ENCODE measurements at regions not wholly inside any gene's neighbourhood (a gene's known extent, or its start where the extent isn't known, plus 50 kb on each side); places are given as distances from the start of the nearest gene placed in this dataset.

DNA sequence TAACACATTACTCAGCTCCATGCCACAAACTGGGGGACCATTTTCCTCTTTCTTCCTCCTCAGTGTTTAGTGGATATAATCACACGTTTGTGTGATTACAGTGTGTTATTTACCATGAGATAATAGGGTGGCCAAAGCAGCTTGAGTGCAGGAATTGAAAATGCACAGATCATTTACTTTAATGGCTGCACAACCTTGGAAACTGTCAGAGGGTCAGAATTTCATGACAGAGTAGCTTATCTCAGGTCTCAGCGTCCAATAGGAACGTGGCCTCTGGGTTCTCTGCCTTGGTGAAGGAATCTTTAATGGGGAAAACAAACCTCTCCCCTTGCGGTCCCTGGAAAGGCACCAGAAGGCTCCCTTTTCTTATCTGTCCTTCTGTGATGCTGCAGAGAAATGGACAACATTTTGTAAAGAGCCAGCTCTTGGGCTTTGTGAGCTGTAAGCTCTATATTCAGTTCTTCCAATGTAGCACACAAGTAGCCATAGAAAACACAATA, 87.4 kb upstream of the CD180 start:
- DNase-seq = no peak

DNA sequence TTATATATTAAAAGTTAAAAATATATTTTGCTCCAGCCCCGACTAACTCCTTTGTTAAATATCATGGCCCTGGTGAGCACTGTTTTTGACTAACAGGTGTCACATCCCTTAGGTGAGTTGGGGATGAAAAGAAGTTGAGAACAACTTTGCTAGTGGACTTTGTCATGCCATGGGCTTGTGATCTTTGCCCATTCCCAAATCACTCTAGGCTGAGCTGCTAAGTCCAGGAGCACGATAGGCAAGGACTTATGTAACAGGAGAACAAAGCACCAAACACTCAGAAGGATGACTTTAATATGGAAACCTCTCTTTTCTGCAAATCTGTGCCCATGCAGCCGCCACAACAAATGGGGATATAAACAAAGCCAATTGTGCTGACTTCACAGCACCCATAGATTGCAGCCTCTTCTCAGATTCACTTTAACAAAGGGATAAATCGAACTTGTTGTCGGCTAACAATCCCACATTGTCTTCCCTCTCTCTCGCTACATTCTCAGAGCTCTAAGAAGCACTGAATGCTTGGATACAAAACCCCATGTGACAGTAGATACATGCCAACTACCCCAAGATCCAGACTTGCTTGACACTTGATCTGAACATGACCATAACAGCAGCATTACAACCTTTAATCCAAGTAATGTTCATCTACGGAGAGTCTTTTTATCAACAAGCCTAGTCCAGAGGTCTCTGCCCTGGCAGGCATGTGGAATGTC, 86.8 kb upstream of the CD180 start:
- DNase-seq = no peak

DNA sequence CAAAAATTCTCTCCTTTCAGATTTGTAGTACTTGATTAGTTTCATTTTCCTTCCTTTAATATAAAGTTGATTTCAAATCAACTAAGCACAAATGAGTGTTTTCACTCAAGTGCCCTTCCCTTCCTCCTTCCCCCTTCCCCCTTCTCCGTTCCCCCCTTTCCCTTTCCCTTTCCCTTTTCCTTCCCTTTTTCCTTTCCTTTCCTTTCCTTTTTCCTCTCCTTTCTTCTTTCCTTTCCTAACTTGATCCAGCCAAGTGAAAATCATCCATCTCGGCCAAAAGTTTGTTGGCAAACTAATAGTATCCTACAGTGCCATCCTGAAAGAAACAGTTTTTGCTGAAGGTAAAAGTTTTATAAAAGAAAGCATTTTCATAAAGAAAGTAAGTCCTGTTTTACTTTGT, 85.3 kb upstream of the CD180 start:
- no peak for DNase-seq

DNA sequence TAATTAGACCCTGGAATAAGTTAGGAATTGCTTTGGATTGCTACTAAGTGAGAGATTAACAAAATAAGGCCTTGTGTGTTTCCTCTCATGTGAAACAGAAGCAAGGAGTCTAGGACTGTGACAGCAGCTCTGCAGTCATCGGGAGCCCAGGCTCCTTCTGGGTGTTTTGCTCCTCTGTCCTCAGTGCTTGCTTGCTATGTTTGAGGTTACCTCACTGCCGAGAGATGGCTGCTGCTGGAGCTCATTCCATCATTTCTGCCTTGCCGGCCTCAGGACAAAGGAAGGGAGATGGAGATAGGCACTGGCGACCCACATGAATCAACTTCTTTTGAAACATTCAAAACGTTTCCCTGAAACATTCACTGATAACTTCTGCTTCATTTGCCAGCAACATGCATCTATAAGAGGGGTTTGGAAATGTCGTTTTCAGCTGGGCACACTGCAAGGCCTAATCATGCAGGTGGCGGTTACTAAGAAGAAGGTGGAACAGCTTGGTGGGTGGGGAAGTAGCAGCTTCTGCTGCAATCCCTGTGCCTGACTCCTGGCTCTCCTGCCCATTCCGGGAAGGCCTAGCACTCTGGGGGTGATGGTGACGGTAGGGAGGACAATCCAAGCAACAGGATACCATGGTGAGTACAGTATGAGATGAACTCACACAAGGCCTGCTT, 77.2 kb upstream of the CD180 start:
- DNase-seq = no peak

DNA sequence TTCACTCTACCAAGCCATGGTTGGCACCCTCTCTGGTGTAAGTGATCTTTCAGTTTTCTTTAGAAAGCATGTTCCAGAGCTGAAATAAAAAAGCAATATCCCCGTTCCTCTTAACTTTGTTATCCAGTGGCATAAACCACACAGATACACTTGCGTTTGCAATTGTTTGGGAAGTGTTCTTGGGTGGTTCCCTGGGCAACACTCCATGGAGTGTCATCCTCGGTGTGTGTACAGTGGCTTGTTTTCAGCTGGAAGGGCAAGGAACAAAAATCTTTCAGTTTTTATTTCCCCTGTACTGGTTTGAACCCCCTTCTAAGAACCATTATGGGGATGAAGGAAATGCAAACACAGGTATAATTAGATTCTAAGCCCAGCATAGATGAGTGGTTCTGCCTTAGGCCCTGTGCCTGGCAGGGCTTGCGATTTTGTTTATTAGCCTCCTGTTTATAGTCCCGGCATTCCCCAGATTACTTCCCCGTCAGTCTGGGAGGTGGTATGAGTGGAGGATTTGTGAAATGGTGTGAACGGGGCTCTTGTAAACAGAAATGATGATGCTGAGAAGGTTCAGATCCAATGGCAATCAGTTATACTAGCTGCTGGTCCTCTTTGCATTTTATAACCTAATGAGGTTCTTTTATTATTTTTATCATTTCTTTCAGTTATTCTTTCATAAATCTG, 76.0 kb upstream of the CD180 start:
- no peak for DNase-seq

DNA sequence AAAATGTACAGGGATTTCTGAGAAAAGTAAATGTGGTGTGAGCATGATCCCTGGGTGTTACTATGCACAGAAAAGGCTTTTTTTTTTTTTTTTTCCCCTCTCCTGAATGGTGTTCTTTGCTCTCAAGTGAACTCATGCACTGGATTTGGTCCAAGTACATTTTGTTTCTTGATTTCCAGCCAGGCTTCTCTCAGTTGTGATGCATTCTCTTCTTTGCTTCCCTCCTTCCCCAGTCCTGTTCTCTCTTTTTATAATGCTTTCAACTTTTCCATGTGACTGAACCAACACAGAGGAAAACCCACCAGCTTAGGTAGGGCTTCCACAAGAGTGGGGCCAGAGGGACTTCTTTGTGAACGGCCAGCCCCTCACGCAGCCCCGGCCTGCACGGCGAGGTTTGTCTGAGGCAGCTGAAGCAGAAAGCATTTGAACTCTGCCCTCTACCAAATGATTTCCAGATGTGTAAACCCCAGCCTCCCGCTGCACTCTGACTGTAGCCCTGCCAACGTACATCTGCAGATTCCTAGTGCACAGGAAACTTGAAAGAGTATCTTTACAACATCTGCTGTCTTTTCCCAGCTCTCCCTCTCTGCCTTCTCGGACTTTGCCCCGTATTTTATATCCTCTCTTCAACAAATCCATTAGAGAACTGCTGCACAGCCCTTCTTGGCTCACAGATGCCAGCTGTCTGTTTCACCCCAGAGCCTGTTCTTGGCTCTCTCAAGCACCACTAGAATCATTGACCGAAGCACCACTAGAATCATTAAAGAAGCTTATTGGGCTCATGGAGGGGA, 71.8 kb upstream of the CD180 start:
- peak; percentile 16 for DNase-seq

DNA sequence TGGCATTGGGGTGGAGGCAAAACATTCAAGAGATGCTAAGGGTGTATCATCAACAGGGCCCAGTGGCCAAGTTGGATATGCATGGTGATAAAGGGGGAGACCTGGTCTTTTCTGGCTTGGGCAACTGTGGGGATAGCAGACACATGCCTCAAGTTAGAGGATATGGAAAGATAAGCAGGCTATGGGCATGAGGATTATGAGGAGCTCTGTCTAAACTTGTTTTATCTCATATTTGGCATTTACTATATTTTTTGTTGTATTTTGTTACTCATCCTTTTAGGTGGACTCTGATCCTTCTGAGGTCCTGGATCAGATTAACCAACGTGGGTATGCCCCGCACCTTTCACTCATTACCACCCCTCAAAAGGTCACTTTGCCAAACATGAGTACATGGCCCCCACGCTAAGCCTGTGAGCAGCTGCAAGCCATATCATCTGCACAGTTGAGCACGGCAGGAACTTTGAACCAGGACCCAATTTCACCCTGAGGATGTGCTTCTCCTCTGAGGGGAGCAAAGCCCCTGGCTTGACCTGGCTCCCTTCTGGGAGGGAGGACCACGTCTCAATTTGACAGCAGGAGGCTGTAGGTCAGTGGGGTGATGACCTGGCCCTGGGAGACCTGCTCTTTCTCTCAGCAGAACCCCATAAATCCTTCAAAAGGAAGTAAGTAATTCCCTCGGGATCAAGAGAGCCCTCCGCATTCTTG, 71.1 kb upstream of the CD180 start:
- DNase-seq = no peak

DNA sequence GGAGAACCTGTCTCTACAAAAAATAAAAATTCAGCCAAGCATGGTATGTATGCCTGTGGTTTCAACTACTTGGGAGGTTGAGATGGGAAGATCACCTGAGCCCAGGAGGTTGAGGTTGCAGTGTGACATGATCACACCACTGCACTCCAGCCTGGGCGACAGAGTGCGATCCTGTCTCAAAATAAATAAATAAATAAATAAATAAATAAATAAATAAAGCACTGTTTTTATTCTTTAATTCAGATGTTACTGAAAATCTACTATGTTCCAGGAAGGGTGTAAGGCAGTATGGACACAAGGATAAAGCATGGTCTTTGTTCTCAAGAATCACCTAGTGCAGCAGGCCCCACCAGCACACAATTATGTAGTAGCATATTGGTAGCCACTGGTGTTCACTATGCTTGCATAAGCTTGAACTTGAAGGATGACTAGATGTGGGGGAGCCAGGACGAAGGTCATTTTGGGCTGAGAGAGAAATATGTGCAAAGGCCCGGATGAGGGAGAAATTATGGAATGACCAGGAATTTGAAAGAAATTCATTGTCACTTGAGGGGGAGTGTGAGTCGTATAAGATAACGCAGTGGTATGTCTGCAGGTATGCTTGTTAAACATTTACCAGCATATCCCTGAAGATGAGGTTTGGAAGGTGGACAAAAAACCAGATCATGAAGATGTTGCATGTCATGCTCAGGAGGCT, 70.2 kb upstream of the CD180 start:
- DNase-seq = no peak

DNA sequence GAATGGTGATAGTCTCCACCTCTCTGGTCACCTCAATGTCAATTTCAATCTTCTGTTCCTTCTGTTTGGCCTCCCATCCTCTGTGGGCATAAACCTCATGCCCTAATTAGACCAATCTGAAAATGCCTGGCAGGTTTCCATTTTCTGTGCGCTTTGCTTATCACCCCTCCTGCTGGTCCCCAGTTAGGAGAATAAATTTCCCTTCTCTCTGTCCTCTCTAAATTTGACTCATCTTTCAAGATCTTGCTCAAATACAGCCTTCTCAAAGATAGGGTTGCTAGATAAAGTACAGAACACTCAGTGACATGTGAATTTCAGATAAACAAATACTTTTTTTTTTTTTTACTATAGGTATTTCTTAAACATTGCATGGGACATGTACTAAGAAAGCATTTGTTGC, 69.4 kb upstream of the CD180 start:
- no peak for DNase-seq

DNA sequence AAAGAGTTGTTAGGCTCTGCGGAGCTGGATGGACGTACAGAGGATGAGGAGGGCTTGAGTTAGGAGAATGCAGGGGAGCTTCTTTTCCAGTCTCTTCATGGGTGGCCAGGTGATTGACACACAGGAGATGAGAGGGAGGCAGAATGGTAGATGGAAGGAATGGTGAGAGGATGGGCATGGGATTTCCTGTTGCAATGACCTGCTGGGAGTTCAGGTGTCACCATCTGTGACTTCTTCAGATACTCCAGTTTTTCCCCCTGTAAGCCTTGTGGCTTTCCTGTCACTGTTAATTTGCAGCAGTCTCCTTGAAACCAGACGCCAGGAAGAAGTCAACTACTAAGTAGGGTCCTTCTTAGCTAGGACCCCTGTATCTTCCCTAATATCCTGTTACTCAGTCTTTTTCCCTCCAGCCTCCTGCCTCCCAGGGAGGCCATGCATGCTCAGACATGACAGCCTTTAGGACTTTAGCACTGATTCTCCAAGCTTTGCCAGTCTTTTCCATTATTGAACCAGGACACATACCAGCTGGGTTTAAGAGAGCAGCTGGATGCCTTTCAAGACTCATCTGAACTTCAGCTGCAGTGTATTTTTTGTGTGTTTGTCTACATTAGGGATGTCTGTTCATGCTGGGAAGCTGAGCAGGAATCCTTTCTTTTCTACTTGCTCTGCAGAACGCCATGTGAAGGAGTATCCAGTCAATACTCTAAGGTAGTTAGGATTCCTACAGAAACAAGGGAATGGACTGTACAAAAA, 67.2 kb upstream of the CD180 start:
- no peak for DNase-seq

DNA sequence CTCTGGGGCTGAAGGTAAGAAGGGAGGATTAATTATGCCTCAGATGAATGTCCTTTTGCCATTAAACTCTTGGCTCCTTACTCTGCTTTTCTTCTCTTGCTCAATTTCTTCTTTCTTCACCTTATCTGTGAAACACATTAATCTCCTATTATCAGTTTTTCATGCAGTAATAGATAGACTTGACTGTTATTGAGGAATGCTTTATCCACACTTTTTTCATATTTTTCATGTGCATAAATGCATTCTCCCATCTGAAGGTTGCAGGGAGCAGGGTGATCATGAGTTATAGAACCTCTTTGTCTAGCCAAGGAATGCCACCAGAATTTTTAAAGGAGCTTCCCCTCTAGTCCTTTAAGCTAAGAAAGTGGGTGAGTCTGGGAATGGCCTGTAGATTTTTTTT, 66.4 kb upstream of the CD180 start:
- DNase-seq = no peak

DNA sequence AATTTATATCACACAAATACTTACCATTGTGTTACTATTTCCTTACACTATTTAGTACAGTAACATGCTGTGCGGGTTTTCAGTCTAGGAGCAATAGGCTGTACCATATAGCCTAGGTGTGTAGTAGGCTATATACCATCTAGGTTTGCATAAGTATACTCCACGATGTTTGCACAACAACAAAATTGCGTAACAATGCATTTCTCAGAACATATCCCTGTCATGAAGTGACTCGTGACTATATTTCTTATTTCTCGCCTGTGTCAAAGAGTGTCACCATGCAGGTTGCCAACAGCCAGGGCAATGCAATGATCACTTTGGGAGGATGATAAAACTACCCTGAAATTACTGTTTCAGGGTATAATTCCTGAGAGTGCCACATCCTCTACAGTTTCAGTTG, 65.6 kb upstream of the CD180 start:
- DNase-seq = no peak

DNA sequence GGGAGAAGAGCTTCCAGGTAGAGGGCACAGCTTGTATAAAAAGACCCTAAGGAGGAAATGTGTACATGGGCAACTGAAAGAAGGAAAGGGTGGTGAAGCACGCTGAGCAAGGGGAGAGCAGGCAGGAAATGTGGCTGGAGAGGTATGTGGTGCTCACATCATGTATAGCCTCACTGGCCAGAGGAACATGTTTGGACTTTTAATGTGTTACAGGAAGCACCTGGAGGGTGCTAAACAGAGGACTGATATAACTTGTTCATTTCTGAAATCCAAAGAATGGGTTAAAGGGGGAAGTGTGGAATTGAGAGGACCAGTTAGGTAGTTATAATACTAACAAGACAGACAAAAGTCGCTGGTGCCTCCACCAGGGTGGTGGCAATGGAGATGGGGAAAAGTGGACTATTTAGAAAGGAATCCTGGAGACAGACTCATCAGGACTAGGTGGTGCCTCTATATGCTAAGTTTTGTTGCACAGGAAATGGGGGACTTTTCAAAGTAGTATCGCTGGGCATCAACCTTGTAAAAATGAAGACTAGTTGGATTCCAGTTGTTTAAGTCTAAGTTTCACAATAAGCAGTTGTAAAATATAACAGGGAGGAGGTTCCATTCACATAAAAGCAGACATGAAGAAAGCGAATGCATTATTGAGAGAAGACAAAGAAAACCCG, 63.1 kb upstream of the CD180 start:
- DNase-seq = no peak

DNA sequence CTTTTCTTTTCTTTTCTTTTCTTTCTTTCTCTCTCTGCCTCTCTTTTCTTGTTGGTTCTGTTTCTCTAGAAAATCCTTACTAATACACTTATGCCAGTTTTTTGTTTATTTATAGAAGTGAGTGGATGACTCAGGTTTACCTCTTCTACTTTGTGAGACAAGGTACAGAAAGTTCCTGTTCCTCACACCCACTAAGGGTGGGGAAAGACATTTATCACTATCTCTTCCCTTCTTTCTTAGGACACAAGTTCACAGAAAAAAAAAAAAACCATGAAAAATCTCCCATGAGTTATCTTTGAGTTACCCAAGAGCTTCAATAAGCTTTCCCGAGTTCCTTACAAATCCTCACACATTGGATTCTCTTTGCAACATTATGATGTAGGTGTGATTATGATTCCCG, 60.9 kb upstream of the CD180 start:
- DNase-seq = no peak

DNA sequence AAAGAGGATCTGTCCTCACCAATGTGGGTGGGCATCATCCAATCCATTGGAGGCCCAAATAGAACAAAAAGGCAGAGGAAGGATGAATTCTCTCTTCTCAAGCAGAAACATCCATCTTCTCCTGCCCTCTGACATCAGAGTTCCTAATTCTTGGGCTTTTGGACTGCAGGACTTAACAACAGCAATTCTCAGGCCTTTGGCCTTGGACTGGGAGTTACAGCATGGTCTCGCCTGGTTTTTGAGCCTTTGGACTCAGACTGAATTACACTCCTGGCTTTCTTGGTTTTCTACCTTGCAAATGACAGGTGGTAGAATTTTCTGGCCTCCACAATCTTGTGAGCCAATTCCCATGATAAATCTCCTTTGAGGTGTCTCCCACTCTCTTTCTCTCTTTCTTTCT, 60.5 kb upstream of the CD180 start:
- no peak for DNase-seq

DNA sequence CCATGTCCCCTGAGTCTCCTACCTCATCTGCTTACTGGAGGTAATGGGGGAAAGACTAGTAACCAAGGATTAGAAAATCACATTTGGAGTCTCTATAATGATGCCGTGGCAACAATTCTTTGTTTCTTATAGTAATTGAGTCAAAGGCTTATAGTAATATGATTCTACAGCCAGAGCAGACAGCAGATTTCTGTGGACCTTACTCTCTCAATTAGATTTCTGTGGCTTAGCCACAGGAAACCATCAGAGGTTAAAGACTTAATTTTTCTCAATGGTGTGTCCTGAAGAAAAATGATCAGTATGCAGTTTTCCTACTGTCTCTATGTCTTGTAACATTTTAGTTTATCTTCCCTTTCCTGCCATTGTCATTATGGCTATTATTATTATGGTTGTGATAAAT, 59.3 kb upstream of the CD180 start:
- no peak for DNase-seq

DNA sequence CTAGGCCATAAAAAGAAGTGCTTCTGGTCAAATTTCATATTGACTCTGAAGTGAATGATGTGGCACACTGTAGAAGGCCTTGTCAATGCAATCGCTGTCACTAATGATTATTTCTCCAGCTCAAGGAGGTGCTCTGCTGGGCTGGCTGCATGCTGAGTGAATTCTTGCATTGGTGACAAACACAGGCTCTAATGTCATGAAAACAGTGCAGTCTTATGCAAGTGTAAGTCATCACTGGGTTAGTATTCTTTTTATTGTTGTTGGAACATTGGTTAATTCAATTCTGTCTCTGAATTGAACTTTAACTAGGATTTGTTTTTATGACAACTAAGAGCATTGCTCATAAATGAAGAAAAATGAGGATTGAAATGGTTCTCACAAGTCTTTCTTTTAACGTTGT, 57.3 kb upstream of the CD180 start:
- DNase-seq = no peak

DNA sequence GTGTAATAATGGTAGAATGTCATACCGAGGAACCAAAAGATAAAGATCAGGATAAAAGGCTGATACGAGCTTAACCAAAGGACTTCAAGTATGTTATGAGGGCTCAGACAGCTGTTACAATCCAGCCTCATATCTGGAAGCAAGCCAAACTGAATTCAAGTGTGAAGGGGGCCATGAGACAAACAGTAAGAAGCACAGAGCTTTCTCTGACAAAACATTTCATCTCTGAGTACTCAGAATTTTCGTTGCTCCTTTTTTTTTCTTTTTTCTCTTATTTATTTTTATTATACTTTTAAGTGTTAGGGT, 52.9 kb upstream of the CD180 start:
- DNase-seq = no peak

DNA sequence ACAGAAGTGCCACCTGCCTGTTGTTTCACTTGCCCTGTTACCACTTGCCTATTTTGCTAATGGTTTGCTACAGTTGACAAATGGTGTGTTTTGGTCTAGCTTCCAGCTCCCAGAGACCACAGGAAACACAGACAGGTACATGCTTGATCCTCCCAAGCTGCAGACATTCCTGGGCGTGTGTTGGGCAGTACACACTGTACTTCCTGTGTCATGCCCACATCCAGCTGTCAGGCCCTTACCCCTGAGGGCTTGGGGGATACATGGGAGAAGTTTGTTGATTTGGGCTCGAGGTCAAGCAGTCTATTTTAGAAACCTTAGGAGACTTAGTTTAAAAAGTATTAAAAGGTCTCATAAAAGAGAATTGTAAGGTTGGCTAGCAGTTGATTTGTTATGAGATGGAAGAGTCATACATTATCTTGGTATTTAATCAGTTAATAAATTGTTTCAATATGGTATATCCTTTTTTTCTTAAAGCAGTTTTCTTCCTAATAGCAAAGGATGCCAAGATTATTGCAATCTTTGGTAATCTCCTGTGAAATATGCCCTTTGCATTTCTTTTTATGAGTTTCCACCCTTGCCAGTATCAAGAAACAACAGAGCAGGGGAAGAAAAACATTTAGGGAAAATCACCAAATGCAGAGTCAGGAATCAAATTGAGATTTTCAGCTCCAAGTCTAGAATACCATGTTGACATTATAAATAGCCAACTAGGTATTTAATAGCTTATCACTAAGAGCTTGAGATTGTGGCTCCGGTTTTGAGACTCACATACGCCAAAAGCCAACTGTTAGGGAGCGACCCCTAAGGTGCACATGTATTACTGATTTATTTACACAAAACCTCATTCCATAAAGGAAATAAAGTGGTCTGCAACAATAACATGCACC, 52.3 kb upstream of the CD180 start:
- no peak for DNase-seq
